H1 (cell line): ENCODE measurements at regions not wholly inside any gene's neighbourhood (a gene's known extent, or its start where the extent isn't known, plus 50 kb on each side); places are given as distances from the start of the nearest gene placed in this dataset.

Experiments
- CTCF ChIA-PET: fragments of 300-600 bp; sonication (Branson Sonifier 250); formaldehyde crosslinking; loops from one replicate; lab custom pipeline; 2021; ENCODE audit not compliant: partially characterized antibody; lab: Charles Lee
- POLR2A ChIA-PET: fragments of 300-600 bp; sonication (Branson Sonifier 250); formaldehyde crosslinking; loops from one replicate; lab custom pipeline; 2021; ENCODE audit warnings: inconsistent platforms; ENCODE audit not compliant: partially characterized antibody; lab: Charles Lee
- DNase-seq, 2 experiments: peaks; one replicate each; pipeline versions ENCODE4 v3.0.0 to v3.0.0-alpha.2; 2010 to 2022; ENCODE audit warnings: low spot score in 2 of 2, low read depth in 1 of 2, mixed read lengths in 1 of 2
- FAIRE-seq: peaks from 2 replicates; lab custom pipeline; 2011; peaks lifted over from hg19 to GRCh38; lab: Jason Lieb, UNC
- H2AFZ ChIP-seq: 2 replicates; pipeline ENCODE4 v1.8.1; 2012; ENCODE audit warnings: low read length, inconsistent platforms
- H2AK5ac ChIP-seq: 2 replicates; pipeline ENCODE4 v1.6.1; 2013; ENCODE audit warnings: low read depth, low read length
- H2BK120ac ChIP-seq: replicated peaks from 2 replicates; pipeline ENCODE3; 2013; ENCODE audit warnings: low read depth, low read length, inconsistent platforms
- H2BK12ac ChIP-seq: 2 replicates; pipeline ENCODE4 v1.6.1; 2013; ENCODE audit warnings: low read depth, low read length
- H2BK15ac ChIP-seq: 2 replicates; pipeline ENCODE4 v1.6.1; 2013; ENCODE audit warnings: low read length
- H2BK20ac ChIP-seq: 2 replicates; pipeline ENCODE4 v1.6.1; 2013; ENCODE audit warnings: low read length
- H2BK5ac ChIP-seq: 2 replicates; pipeline ENCODE4 v1.6.1; 2013; ENCODE audit warnings: low read depth, low read length
- H3K14ac ChIP-seq: 2 replicates; pipeline ENCODE4 v1.6.1; 2013; ENCODE audit warnings: inconsistent platforms; ENCODE audit not compliant: insufficient read length
- H3K18ac ChIP-seq: 2 replicates; pipeline ENCODE4 v1.6.1; 2013; ENCODE audit warnings: low read length; ENCODE audit errors: extremely low read depth
- H3K23ac ChIP-seq: 2 replicates; pipeline ENCODE4 v1.6.1; 2013; ENCODE audit warnings: inconsistent platforms; ENCODE audit not compliant: insufficient read length
- H3K23me2 ChIP-seq: 2 replicates; pipeline ENCODE4 v1.6.1; 2013; ENCODE audit warnings: low read depth, low read length
- H3K27ac ChIP-seq: 2 replicates; pipeline ENCODE4 v1.6.1; 2011; ENCODE audit warnings: low read depth, low read length, inconsistent platforms
- H3K27me3 ChIP-seq, 4 experiments: replicated peaks in 1 of 4; 1 replicate in 1 of 4; 2 replicates in 3 of 4; pipeline versions ENCODE4 v1.6.1 to v1.8.1; 2011 to 2013; ENCODE audit warnings: low read length in 3 of 4, mild to moderate bottlenecking in 3 of 4, inconsistent platforms in 2 of 4, mixed read lengths in 2 of 4, moderate library complexity in 1 of 4; ENCODE audit not compliant: control insufficient read depth in 3 of 4, insufficient read depth in 3 of 4; ENCODE audit errors: extremely low read depth in 1 of 4
- H3K36me3 ChIP-seq, 4 experiments: 2 replicates each; pipeline versions ENCODE4 v1.6.1 to v1.8.1; 2011 to 2013; ENCODE audit warnings: mild to moderate bottlenecking in 4 of 4, low read length in 3 of 4, moderate library complexity in 2 of 4, control low read depth in 1 of 4, inconsistent platforms in 1 of 4; ENCODE audit not compliant: insufficient read depth in 4 of 4, control insufficient read depth in 2 of 4
- H3K4ac ChIP-seq: replicated peaks from 2 replicates; pipeline ENCODE3; 2013; ENCODE audit warnings: low read length, low read depth, mixed read lengths, inconsistent platforms; ENCODE audit not compliant: insufficient read length
- H3K4me1 ChIP-seq, 4 experiments: replicated peaks in 1 of 4; 1 replicate in 1 of 4; 2 replicates in 3 of 4; pipeline versions ENCODE4 v1.6.1 to v1.8.1; 2011 to 2013; ENCODE audit warnings: low read length in 3 of 4, inconsistent platforms in 2 of 4, mixed read lengths in 1 of 4; ENCODE audit not compliant: insufficient read depth in 4 of 4, control insufficient read depth in 3 of 4
- H3K4me2 ChIP-seq, 2 experiments: 2 replicates each; pipeline versions ENCODE4 v1.6.1 to v1.8.1; 2011 to 2013; ENCODE audit warnings: low read depth in 2 of 2, low read length in 2 of 2, control low read depth in 1 of 2, inconsistent platforms in 1 of 2, mild to moderate bottlenecking in 1 of 2; ENCODE audit not compliant: insufficient read depth in 1 of 2
- H3K4me3 ChIP-seq, 4 experiments: fragments of 200-600, 300-600 bp in 1 of 4; sonication (generic), shearing (Covaris generic), sonication (Bioruptor Twin) in 1 of 4; 2 replicates each; pipeline versions ENCODE4 v1.5.1 to v1.8.1; 2011 to 2016; ENCODE audit warnings: low read length in 4 of 4, low read depth in 3 of 4, control low read depth in 2 of 4, inconsistent platforms in 2 of 4, mild to moderate bottlenecking in 2 of 4, mixed read lengths in 1 of 4, moderate library complexity in 1 of 4; ENCODE audit not compliant: insufficient read depth in 2 of 4; ENCODE audit errors: extremely low read depth in 1 of 4
- H3K56ac ChIP-seq: replicated peaks from 2 replicates; pipeline ENCODE3; 2013; ENCODE audit warnings: low read depth, mild to moderate bottlenecking, mixed read lengths, low read length, inconsistent platforms; ENCODE audit not compliant: insufficient read length
- H3K79me1 ChIP-seq: 2 replicates; pipeline ENCODE4 v1.6.1; 2013; ENCODE audit warnings: low read depth, low read length, control low read depth
- H3K79me2 ChIP-seq, 2 experiments: 2 replicates each; pipeline versions ENCODE4 v1.6.1 to v1.8.1; 2012 to 2013; ENCODE audit warnings: low read length in 2 of 2, mild to moderate bottlenecking in 2 of 2, inconsistent platforms in 1 of 2; ENCODE audit not compliant: insufficient read depth in 2 of 2, control insufficient read depth in 1 of 2
- H3K9ac ChIP-seq, 4 experiments: replicated peaks in 1 of 4; 1 replicate in 1 of 4; 2 replicates in 3 of 4; pipeline versions ENCODE4 v1.6.1 to v1.8.1; 2011 to 2013; ENCODE audit warnings: low read depth in 3 of 4, low read length in 3 of 4, control low read depth in 2 of 4, mild to moderate bottlenecking in 2 of 4, moderate library complexity in 2 of 4, inconsistent platforms in 1 of 4; ENCODE audit errors: extremely low read depth in 1 of 4
- H3K9me3 ChIP-seq, 2 experiments: 2 replicates each; pipeline versions ENCODE4 v1.6.1 to v1.8.1; 2012 to 2013; ENCODE audit warnings: mild to moderate bottlenecking in 2 of 2, moderate library complexity in 2 of 2, control low read depth in 1 of 2, inconsistent platforms in 1 of 2, low read depth in 1 of 2, low read length in 1 of 2, mixed read lengths in 1 of 2; ENCODE audit not compliant: insufficient read depth in 2 of 2
- H4K20me1 ChIP-seq, 2 experiments: replicated peaks in 1 of 2; 2 replicates each; pipeline versions ENCODE3 to v1.8.1; 2011 to 2013; ENCODE audit warnings: inconsistent platforms in 2 of 2, low read length in 2 of 2, mild to moderate bottlenecking in 1 of 2; ENCODE audit not compliant: insufficient read depth in 2 of 2, control insufficient read depth in 1 of 2
- H4K5ac ChIP-seq: 2 replicates; pipeline ENCODE4 v1.6.1; 2013; ENCODE audit warnings: low read length, low read depth, mixed read lengths, inconsistent platforms; ENCODE audit not compliant: insufficient read length
- H4K8ac ChIP-seq: 2 replicates; pipeline ENCODE4 v1.8.0; 2013; ENCODE audit warnings: mild to moderate bottlenecking, moderate library complexity, low read length, inconsistent platforms; ENCODE audit not compliant: insufficient read depth; ENCODE audit errors: extremely low read depth
- H4K91ac ChIP-seq: replicated peaks from 2 replicates; pipeline ENCODE3; 2013; ENCODE audit warnings: low read length, mixed read lengths, inconsistent platforms; ENCODE audit not compliant: insufficient read length
- JUN ChIP-seq: IDR thresholded peaks from 2 replicates; pipeline ENCODE4 v1.6.1; 2011; ENCODE audit warnings: low read depth, mild to moderate bottlenecking, improper control_type of control experiment, low read length
- PHF8 ChIP-seq: fragments of 200-600 bp; sonication (generic); conservative IDR thresholded peaks from 2 replicates; pipeline ENCODE4 v1.7.1; 2012; ENCODE audit warnings: low read depth, mild to moderate bottlenecking, inconsistent platforms, low read length, moderate library complexity
- POLR2A ChIP-seq, 2 experiments: IDR thresholded peaks; 1 replicate in 1 of 2; 2 replicates in 1 of 2; pipeline ENCODE4 v1.6.1; 2011; ENCODE audit warnings: low read depth in 2 of 2, low read length in 2 of 2, mild to moderate bottlenecking in 2 of 2; ENCODE audit errors: control extremely low read depth in 1 of 2
- SUZ12 ChIP-seq: fragments of 200-600 bp; sonication (generic); IDR thresholded peaks from 2 replicates; pipeline ENCODE4 v1.6.1; 2012; ENCODE audit warnings: mild to moderate bottlenecking, inconsistent platforms, low read length, moderate library complexity, mixed read lengths
- YY1 ChIP-seq: IDR thresholded peaks from 2 replicates; pipeline ENCODE4 v1.6.1; 2011; ENCODE audit warnings: low read depth, mild to moderate bottlenecking, low read length
- WGBS, 2 experiments: shearing (Covaris generic) in 1 of 2; methylation state at CpG; one replicate each; pipeline versions ENCODE4 v1.1.6 to v1.1.7; 2013 to 2015; ENCODE audit warnings: low lambda C conversion rate in 2 of 2, mixed read lengths in 2 of 2, inconsistent platforms in 1 of 2, low coverage in 1 of 2, missing lambda C conversion rate in 1 of 2; ENCODE audit not compliant: insufficient replicate concordance in 2 of 2, insufficient coverage in 1 of 2, insufficient read length in 1 of 2; ENCODE audit errors: extremely low coverage in 1 of 2, missing lambda C conversion rate in 1 of 2; 5-methylcytosine and 5-hydroxymethylcytosine counted together

DNA sequence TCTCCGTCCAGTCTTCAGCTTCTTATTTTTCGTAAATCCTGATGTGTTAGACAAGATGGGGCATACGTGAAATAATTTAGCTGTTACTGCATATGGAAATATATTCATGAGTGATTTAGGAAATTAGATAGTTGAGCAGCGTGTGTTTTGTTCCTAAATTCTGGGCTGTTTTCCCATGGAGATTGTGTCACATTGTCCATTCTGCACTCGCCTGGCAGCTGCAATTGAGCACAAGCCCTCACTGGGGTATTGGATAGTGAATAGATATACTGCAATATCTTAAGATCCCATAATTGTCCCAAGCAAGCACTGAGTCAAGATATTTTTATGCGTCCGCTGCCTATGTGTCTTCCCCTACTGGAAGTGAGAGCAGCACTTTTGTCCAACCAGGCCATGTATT is 1027.1 kb upstream of the WWC1 start:
- H2BK15ac ChIP-seq = no peak overlapping the region
- TF ChIP-seq PHF8 (no peak), YY1 (no peak), JUN (no peak), POLR2A (IDR thresholded peaks at IDR 0.05; ENCODE audit: control extremely low read depth in 1 of 2, low read depth in 2 of 2, low read length in 2 of 2) (no peak), SUZ12 (no peak)
- no peak overlapping the region for H3K4me3 ChIP-seq
- H4K5ac ChIP-seq = no peak overlapping the region
- no peak overlapping the region for H2BK12ac ChIP-seq
- POLR2A ChIA-PET = no interaction called here
- no peaks in the 10 kb centered on the region; a peak in 1 of 7 replicates for H3K27me3 ChIP-seq
- H3K23me2 ChIP-seq = no peaks in the 10 kb centered on the region
- no peak for DNase-seq
- no peak overlapping the region for H3K4ac ChIP-seq
- no peak overlapping the region for H4K8ac ChIP-seq
- CTCF ChIA-PET = interaction anchor here (0.8 to 3.0 kb wide), 5 partner anchors 12 to 328 kb away, joined by 3 to 15 read pairs (median 3); no protein-coding TSS in a partner anchor
- H2BK5ac ChIP-seq = no peak overlapping the region
- H2BK120ac ChIP-seq = no peak overlapping the region
- H3K4me2 ChIP-seq = no peak overlapping the region
- H3K23ac ChIP-seq = no peak overlapping the region
- WGBS, 2 experiments = 95% methylated on average over 7 of the region's 7 CpGs; no CpG with 5 or more reads in 1 of the 2 experiments
- no peaks in the 10 kb centered on the region for H3K79me2 ChIP-seq
- no peak overlapping the region for H3K56ac ChIP-seq
- no peak overlapping the region for H3K9ac ChIP-seq
- no peak overlapping the region for H4K91ac ChIP-seq
- no peak for FAIRE-seq
- H2AK5ac ChIP-seq = no peak overlapping the region
- no peaks in the 10 kb centered on the region for H3K79me1 ChIP-seq
- no peak overlapping the region for H3K14ac ChIP-seq
- no peak overlapping the region for H2AFZ ChIP-seq
- H4K20me1 ChIP-seq = no peaks in the 10 kb centered on the region
- no peak overlapping the region for H3K18ac ChIP-seq
- no peak overlapping the region for H3K27ac ChIP-seq
- H2BK20ac ChIP-seq = no peak overlapping the region
- no peaks in the 10 kb centered on the region for H3K36me3 ChIP-seq
- H3K9me3 ChIP-seq = no peaks in the 10 kb centered on the region
- H3K4me1 ChIP-seq = peaks cover 0 to under 1% (median 0%) of the 10 kb centered on the region in 4 experiments; a peak in 1 of 7 replicates
